ENCODE measurements at regions not wholly inside any gene's neighbourhood (a gene's known extent, or its start where the extent isn't known, plus 50 kb on each side); places are given as distances from the start of the nearest gene placed in this dataset.

GRCh38 chr16:64693946-64694345 is 427.9 kb downstream of the CDH11 start:
- intact Hi-C loops (cut with micrococcal nuclease; ENCODE audit: unreplicated experiment) (no loop called here), in situ Hi-C loops (cut with MboI) (no loop called here)
- Histone ChIP-seq H3K4me2 (ENCODE audit: control insufficient read depth, insufficient read depth) (no peak overlapping the region), H3K27ac (ENCODE audit: control insufficient read depth, insufficient read depth) (no peak overlapping the region), H3K4me1 (ENCODE audit: control insufficient read depth, insufficient read depth, low read length) (no peaks in the 10 kb centered on the region), H3K27me3 (replicated peaks in 1 of 2; ENCODE audit: control insufficient read depth in 2 of 2, insufficient read depth in 2 of 2, low read length in 1 of 2) (no peaks in the 10 kb centered on the region), H3K4me3 (no peak overlapping the region), H4K20me1 (ENCODE audit: control insufficient read depth, insufficient read depth) (no peaks in the 10 kb centered on the region), H3K9ac (ENCODE audit: control insufficient read depth, insufficient read depth, low read length) (no peak overlapping the region), H3K79me2 (ENCODE audit: control insufficient read depth, insufficient read depth, low read length) (no peaks in the 10 kb centered on the region), H3K9me3 (replicated peaks; ENCODE audit: control insufficient read depth, insufficient read depth, low read length) (no peaks in the 10 kb centered on the region), H3K36me3 (ENCODE audit: control insufficient read depth in 2 of 2, insufficient read depth in 2 of 2, low read length in 1 of 2) (no peaks in the 10 kb centered on the region), H2AFZ (ENCODE audit: control insufficient read depth, low read depth, low read length) (no peak overlapping the region)
- RAD21 ChIA-PET (ENCODE audit: unreplicated experiment): no interaction called here
- BruUV-seq (replicated peaks): no TSS peak
- CTCF ChIA-PET: no interaction called here
- POLR2A ChIA-PET: no interaction called here
- SMC1A ChIA-PET (ENCODE audit: uncharacterized antibody, unreplicated experiment): no interaction called here
- no peak for ATAC-seq
- DNase-seq (ENCODE audit: low read depth, low spot score): no peak
- FAIRE-seq: no peak
- 13% methylated on average over 3 of the region's 3 CpGs for WGBS (ENCODE audit: insufficient coverage, insufficient replicate concordance, low lambda C conversion rate, missing lambda C conversion rate)
- no peak for TF ChIP-seq MTA3 (IDR thresholded peaks at IDR 0.05; ENCODE audit: borderline replicate concordance, low read length)
- no peak for TF ChIP-seq MYB (IDR thresholded peaks at IDR 0.05; ENCODE audit: borderline replicate concordance, low read depth, low read length)
- no peak for TF ChIP-seq ZBTB33 (IDR thresholded peaks at IDR 0.05)
- no peak for TF ChIP-seq ZZZ3 (IDR thresholded peaks at IDR 0.05; ENCODE audit: control insufficient read depth, insufficient read length, low read depth)
- no peak for TF ChIP-seq ZNF207 (IDR thresholded peaks at IDR 0.05; ENCODE audit: borderline replicate concordance)
- no peak for TF ChIP-seq NFYB (IDR thresholded peaks at IDR 0.05; ENCODE audit: insufficient read depth, low read depth, low read length)
- TF ChIP-seq SMC3 (IDR thresholded peaks at IDR 0.05; ENCODE audit: borderline replicate concordance, low read length): no peak
- no peak for TF ChIP-seq NFIC (IDR thresholded peaks at IDR 0.05; ENCODE audit: low read depth, low read length)
- TF ChIP-seq ASH2L (IDR thresholded peaks at IDR 0.05; ENCODE audit: borderline replicate concordance, low read depth): no peak
- TF ChIP-seq ZNF592 (IDR thresholded peaks at IDR 0.05): no peak
- no peak for TF ChIP-seq BRCA1 (IDR thresholded peaks at IDR 0.05; ENCODE audit: low read depth, low read length)
- no peak for TF ChIP-seq CBX5 (IDR thresholded peaks at IDR 0.05; ENCODE audit: low read depth)
- no peak for TF ChIP-seq PML (IDR thresholded peaks at IDR 0.05; ENCODE audit: low read length)
- TF ChIP-seq HDAC6 (IDR thresholded peaks at IDR 0.05; ENCODE audit: unreplicated experiment): no peak
- TF ChIP-seq SIN3A (IDR thresholded peaks at IDR 0.05; ENCODE audit: low read depth, low read length): no peak
